Right atrium auricular region (tissue), 2 donors: ENCODE measurements at regions not wholly inside any gene's neighbourhood (a gene's known extent, or its start where the extent isn't known, plus 50 kb on each side); places are given as distances from the start of the nearest gene placed in this dataset.
A peak's percentile ranks its signal among the peaks of the same experiment; 100 is the strongest.

Source experiments
- DNase-seq: peaks from one replicate; pipeline ENCODE4 v3.0.0-alpha.2; 2019; ENCODE audit warnings: low spot score
- H3K27ac ChIP-seq, 2 donors: fragments of 200-600 bp; sonication (generic); 1 replicate in 1 of 2; 2 replicates in 1 of 2; pipeline ENCODE4 v1.5.1; 2016 to 2019
- H3K27me3 ChIP-seq, 2 donors: fragments of 200-600 bp; sonication (generic); one replicate each; pipeline versions ENCODE4 v1.5.1 to v1.6.0; 2017 to 2019
- H3K36me3 ChIP-seq: fragments of 200-600 bp; sonication (generic); one replicate; pipeline ENCODE4 v1.5.1; 2016
- H3K4me1 ChIP-seq, 2 donors: fragments of 200-600 bp; sonication (generic); one replicate each; pipeline versions ENCODE4 v1.5.1 to v1.6.0; 2017 to 2019
- H3K4me3 ChIP-seq, 2 donors: fragments of 200-600 bp; sonication (generic); 1 replicate in 1 of 2; 2 replicates in 1 of 2; pipeline ENCODE4 v1.5.1; 2017 to 2019; ENCODE audit warnings: mild to moderate bottlenecking in 1 of 2, moderate library complexity in 1 of 2
- H3K9me3 ChIP-seq, 2 donors: fragments of 200-600 bp; sonication (generic); one replicate each; pipeline ENCODE4 v1.5.1; 2019
- TF ChIP-seq, protein P1 (sequence below), 2 donors: fragments of 200-600 bp; sonication (generic); IDR thresholded peaks; one replicate each; pipeline ENCODE4 v1.5.1; 2019; ENCODE audit warnings: antibody characterized with exemption in 2 of 2

DNA sequence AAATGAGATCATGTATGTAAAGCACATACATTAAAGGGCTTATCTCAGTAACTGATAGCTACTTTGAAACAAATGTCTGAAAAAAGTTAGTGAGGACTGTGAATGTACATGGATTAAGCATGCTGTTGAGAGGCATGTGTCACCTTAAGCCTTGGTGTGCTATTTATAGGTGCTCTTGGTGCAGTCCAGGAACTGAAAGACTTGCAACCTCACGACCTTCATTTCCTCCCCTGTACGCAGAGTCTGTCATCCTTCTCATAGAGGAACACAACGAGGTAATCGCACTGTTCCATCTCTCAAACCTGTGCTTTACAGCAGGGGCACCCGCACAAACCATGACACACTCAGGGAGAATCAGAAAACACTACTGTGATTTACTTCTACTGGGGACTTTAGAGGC, 65.6 kb downstream of the UFM1 start:
- Histone ChIP-seq H3K9me3 (no peaks in the 10 kb centered on the region), H3K4me3 (no peak overlapping the region), H3K27ac (peak overlapping the region in 1 of 2 donors; percentile 45), H3K27me3 (no peaks in the 10 kb centered on the region), H3K4me1 (no peaks in the 10 kb centered on the region), H3K36me3 (no peaks in the 10 kb centered on the region)
- DNase-seq = no peak
- TF ChIP-seq, protein P1, sequence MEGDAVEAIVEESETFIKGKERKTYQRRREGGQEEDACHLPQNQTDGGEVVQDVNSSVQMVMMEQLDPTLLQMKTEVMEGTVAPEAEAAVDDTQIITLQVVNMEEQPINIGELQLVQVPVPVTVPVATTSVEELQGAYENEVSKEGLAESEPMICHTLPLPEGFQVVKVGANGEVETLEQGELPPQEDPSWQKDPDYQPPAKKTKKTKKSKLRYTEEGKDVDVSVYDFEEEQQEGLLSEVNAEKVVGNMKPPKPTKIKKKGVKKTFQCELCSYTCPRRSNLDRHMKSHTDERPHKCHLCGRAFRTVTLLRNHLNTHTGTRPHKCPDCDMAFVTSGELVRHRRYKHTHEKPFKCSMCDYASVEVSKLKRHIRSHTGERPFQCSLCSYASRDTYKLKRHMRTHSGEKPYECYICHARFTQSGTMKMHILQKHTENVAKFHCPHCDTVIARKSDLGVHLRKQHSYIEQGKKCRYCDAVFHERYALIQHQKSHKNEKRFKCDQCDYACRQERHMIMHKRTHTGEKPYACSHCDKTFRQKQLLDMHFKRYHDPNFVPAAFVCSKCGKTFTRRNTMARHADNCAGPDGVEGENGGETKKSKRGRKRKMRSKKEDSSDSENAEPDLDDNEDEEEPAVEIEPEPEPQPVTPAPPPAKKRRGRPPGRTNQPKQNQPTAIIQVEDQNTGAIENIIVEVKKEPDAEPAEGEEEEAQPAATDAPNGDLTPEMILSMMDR (IDR thresholded peaks at IDR 0.05) = no peak

DNA sequence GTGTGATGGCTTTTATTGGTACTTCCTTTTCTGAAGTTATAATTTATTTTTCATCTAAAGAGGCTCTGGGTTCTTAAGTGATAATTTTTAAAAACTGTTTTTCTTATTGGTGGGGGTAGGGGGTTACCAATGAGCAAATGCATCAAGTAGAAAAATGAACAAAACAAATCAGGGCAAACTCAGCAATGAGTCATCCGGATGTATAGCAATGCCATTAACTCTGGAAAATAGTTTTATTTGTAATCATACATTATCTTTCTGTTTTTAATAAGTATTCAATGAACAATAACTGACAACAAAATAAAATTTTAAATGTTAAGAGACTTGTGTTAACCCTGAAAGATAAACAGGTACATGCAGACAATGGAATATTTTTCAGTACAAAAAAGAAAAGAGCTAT, 67.6 kb downstream of the UFM1 start:
- DNase-seq = no peak
- Histone ChIP-seq H3K9me3 (no peaks in the 10 kb centered on the region), H3K4me1 (no peaks in the 10 kb centered on the region), H3K36me3 (no peaks in the 10 kb centered on the region), H3K27ac (no peak overlapping the region), H3K27me3 (no peaks in the 10 kb centered on the region), H3K4me3 (no peak overlapping the region)
- TF ChIP-seq, protein P1 (IDR thresholded peaks at IDR 0.05) = no peak

DNA sequence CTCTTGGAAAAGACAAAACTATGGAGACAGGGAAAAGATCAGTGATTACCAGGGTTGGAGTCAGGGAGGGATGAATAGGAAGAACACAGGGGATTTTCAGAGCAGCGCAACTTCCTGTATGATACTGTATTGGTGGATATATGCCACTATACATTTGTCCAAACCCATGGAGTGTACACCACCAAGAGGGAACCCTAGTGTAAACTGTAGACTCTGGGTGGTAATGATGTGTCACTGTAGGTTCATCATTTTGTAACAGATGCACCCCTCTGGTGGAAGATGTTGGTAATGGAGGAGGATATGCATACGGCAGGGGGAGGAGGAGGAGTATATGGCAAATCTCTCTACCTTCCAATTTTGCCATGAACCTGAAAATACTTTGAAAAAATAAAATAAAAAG, 68.1 kb downstream of the UFM1 start:
- no peaks in the 10 kb centered on the region for H3K9me3 ChIP-seq
- no peaks in the 10 kb centered on the region for H3K36me3 ChIP-seq
- no peak overlapping the region for H3K4me3 ChIP-seq
- no peak overlapping the region for H3K27ac ChIP-seq
- H3K27me3 ChIP-seq = no peaks in the 10 kb centered on the region
- H3K4me1 ChIP-seq = no peaks in the 10 kb centered on the region
- no peak for DNase-seq
- TF ChIP-seq, protein P1 (IDR thresholded peaks at IDR 0.05) = peak in 1 of 2 donors; percentile 33

DNA sequence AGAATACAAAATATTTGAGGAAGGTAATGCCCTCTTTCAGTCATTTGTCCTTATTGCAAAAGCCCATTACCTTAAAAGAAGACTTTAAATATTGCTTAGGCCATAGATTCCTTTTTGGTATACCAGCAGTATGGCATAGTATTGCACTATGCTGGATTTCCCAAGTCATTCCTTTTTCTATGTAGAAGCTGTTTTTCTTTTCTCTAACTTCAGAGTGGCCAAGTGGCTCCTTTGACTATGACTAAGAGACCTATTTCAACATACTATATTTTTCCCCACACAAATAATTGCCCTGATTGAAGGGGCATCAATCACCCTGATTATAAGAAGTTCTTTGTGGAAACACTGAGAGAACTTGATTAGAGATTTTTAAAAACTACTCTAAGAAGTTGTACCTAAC, 68.6 kb downstream of the UFM1 start:
- no peak for DNase-seq
- H3K9me3 ChIP-seq = no peaks in the 10 kb centered on the region
- TF ChIP-seq, protein P1 (IDR thresholded peaks at IDR 0.05) = no peak
- H3K27me3 ChIP-seq = no peaks in the 10 kb centered on the region
- no peak overlapping the region for H3K27ac ChIP-seq
- H3K36me3 ChIP-seq = no peaks in the 10 kb centered on the region
- no peaks in the 10 kb centered on the region for H3K4me1 ChIP-seq
- no peak overlapping the region for H3K4me3 ChIP-seq

DNA sequence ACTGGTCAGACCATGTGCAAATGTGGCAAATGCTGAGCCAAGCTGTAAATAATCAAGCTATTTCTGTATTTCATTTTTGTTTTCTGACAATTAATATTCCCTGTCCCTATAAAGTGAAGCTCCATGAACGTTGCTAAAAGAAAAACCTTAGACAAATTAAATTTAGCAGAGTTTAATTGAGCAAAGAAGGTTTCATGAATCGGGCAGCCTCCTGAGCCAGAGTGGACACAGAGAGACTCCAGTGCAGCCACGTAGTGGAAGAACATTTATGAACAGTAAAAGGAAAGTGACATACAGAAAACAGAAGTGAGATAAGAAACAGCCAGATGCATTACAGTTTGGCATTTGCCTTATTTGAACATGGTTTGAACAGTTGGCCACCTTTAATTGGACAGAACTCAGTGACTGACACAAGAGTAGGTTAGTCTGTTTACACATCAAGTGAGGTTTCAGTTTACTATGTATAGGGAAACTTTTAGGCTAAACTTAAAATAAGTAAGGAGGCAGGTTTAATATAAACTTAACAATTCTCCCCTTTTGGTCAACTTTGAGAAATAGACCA, 69.7 kb downstream of the UFM1 start:
- Histone ChIP-seq H3K27me3 (no peaks in the 10 kb centered on the region), H3K9me3 (no peaks in the 10 kb centered on the region), H3K27ac (no peak overlapping the region), H3K4me1 (no peaks in the 10 kb centered on the region), H3K4me3 (no peak overlapping the region), H3K36me3 (no peaks in the 10 kb centered on the region)
- DNase-seq = no peak
- TF ChIP-seq, protein P1 (IDR thresholded peaks at IDR 0.05) = no peak
